A673 (cell line): ENCODE measurements at regions not wholly inside any gene's neighbourhood (a gene's known extent, or its start where the extent isn't known, plus 50 kb on each side); places are given as distances from the start of the nearest gene placed in this dataset.

Experiments
- EZH2 ChIP-seq: fragments of 200-600 bp; sonication (generic); IDR thresholded peaks from 2 replicates; pipeline ENCODE4 v1.6.1; 2017; ENCODE audit warnings: borderline replicate concordance, low read depth, mild to moderate bottlenecking, mixed read lengths, antibody characterized with exemption, low read length; ENCODE audit not compliant: poor library complexity, severe bottlenecking
- TF ChIP-seq, protein P1 (sequence below): fragments of 300-800, 200-600 bp; sonication (generic); conservative IDR thresholded peaks from 2 replicates; pipeline ENCODE4 v1.5.1; 2017; ENCODE audit warnings: low read depth, mild to moderate bottlenecking, antibody characterized with exemption, low read length, moderate library complexity, mixed read lengths

DNA sequence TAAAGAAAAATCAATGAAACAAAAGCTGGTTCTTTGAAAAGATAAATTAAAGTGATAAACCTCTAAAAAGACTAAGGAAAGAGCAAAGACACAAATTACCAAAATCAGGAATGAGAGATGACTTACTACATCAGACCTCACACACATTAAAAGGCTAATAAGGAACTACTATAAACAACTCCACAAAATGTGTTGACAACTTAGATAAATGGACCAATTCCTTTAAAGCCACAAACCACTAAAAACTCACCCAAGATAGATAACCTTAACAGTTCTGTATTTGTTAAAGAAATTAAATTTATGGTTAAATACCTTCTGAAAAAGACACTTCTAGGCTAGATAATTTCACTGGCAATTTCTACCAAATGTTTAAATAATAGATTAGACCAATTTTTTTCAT is 170.4 kb downstream of the SMAD6 start:
- no peak for TF ChIP-seq EZH2
- TF ChIP-seq, protein P1, sequence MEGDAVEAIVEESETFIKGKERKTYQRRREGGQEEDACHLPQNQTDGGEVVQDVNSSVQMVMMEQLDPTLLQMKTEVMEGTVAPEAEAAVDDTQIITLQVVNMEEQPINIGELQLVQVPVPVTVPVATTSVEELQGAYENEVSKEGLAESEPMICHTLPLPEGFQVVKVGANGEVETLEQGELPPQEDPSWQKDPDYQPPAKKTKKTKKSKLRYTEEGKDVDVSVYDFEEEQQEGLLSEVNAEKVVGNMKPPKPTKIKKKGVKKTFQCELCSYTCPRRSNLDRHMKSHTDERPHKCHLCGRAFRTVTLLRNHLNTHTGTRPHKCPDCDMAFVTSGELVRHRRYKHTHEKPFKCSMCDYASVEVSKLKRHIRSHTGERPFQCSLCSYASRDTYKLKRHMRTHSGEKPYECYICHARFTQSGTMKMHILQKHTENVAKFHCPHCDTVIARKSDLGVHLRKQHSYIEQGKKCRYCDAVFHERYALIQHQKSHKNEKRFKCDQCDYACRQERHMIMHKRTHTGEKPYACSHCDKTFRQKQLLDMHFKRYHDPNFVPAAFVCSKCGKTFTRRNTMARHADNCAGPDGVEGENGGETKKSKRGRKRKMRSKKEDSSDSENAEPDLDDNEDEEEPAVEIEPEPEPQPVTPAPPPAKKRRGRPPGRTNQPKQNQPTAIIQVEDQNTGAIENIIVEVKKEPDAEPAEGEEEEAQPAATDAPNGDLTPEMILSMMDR = no peak
